H9 (cell line): ENCODE measurements at regions not wholly inside any gene's neighbourhood (a gene's known extent, or its start where the extent isn't known, plus 50 kb on each side); places are given as distances from the start of the nearest gene placed in this dataset.

ENCODE experiments used
- DNase-seq: peaks from one replicate; pipeline ENCODE4 v3.0.0-alpha.2; 2017
- H2AFZ ChIP-seq: one replicate; pipeline ENCODE4 v1.6.1; 2013; ENCODE audit warnings: mild to moderate bottlenecking, low read length, control low read depth, moderate library complexity
- H2AK5ac ChIP-seq: 2 replicates; pipeline ENCODE4 v1.6.1; 2013; ENCODE audit warnings: low read length, control low read depth, mixed read lengths; ENCODE audit not compliant: insufficient read length
- H2BK120ac ChIP-seq: one replicate; pipeline ENCODE4 v1.6.1; 2013; ENCODE audit warnings: low read depth, mild to moderate bottlenecking, low read length, control low read depth, inconsistent platforms; ENCODE audit not compliant: poor library complexity, severe bottlenecking
- H2BK12ac ChIP-seq: 2 replicates; pipeline ENCODE4 v1.6.1; 2013; ENCODE audit warnings: low read length, control low read depth, mixed read lengths, low read depth; ENCODE audit not compliant: insufficient read length
- H2BK15ac ChIP-seq: 2 replicates; pipeline ENCODE4 v1.6.1; 2013; ENCODE audit warnings: low read depth, low read length, control low read depth
- H2BK20ac ChIP-seq: one replicate; pipeline ENCODE4 v1.6.1; 2013; ENCODE audit warnings: low read depth, mild to moderate bottlenecking, low read length, control low read depth, inconsistent platforms; ENCODE audit not compliant: poor library complexity, severe bottlenecking
- H2BK5ac ChIP-seq: 2 replicates; pipeline ENCODE4 v1.6.1; 2013; ENCODE audit warnings: low read length, control low read depth, mixed read lengths; ENCODE audit not compliant: insufficient read length
- H3K14ac ChIP-seq: 2 replicates; pipeline ENCODE4 v1.6.1; 2013; ENCODE audit warnings: low read length, control low read depth; ENCODE audit not compliant: insufficient read depth
- H3K18ac ChIP-seq: 2 replicates; pipeline ENCODE4 v1.6.1; 2013; ENCODE audit warnings: low read depth, mild to moderate bottlenecking, mixed read lengths, low read length, control low read depth; ENCODE audit not compliant: insufficient read length
- H3K23ac ChIP-seq: 2 replicates; pipeline ENCODE4 v1.6.1; 2013; ENCODE audit warnings: low read length, control low read depth, mixed read lengths, low read depth; ENCODE audit not compliant: insufficient read length
- H3K23me2 ChIP-seq: 2 replicates; pipeline ENCODE4 v1.6.1; 2013; ENCODE audit warnings: low read depth, mild to moderate bottlenecking, mixed read lengths, low read length, control low read depth; ENCODE audit not compliant: insufficient read length, poor library complexity, severe bottlenecking
- H3K27ac ChIP-seq: 2 replicates; pipeline ENCODE4 v1.5.1; 2013; ENCODE audit warnings: low read length, control low read depth, mixed read lengths, low read depth; ENCODE audit not compliant: insufficient read length
- H3K27me3 ChIP-seq: 2 replicates; pipeline ENCODE4 v1.6.1; 2013; ENCODE audit warnings: low read length, control low read depth, inconsistent platforms; ENCODE audit not compliant: insufficient read depth
- H3K4ac ChIP-seq: 2 replicates; pipeline ENCODE4 v1.6.1; 2013; ENCODE audit warnings: low read depth, mild to moderate bottlenecking, control low read depth, inconsistent platforms, low read length, moderate library complexity
- H3K4me1 ChIP-seq: 2 replicates; pipeline ENCODE4 v1.6.1; 2013; ENCODE audit warnings: low read length, control low read depth, inconsistent platforms; ENCODE audit not compliant: insufficient read depth
- H3K4me2 ChIP-seq: 2 replicates; pipeline ENCODE4 v1.6.1; 2013; ENCODE audit warnings: low read length, control low read depth, mixed read lengths; ENCODE audit not compliant: insufficient read length, insufficient read depth
- H3K56ac ChIP-seq: 2 replicates; pipeline ENCODE4 v1.6.1; 2013; ENCODE audit warnings: low read depth, mild to moderate bottlenecking, mixed read lengths, low read length, control low read depth; ENCODE audit not compliant: insufficient read length
- H3K79me1 ChIP-seq: 2 replicates; pipeline ENCODE4 v1.6.1; 2013; ENCODE audit warnings: low read depth, mild to moderate bottlenecking, moderate library complexity, low read length, control low read depth, inconsistent platforms; ENCODE audit not compliant: insufficient read depth, poor library complexity, severe bottlenecking
- H3K79me2 ChIP-seq: 2 replicates; pipeline ENCODE4 v1.6.1; 2013; ENCODE audit warnings: low read length, control low read depth, inconsistent platforms; ENCODE audit not compliant: insufficient read depth
- H3K9ac ChIP-seq: 2 replicates; pipeline ENCODE4 v1.6.1; 2013; ENCODE audit warnings: low read length, control low read depth, mixed read lengths; ENCODE audit not compliant: insufficient read length; ENCODE audit errors: extremely low read depth
- H3K9me3 ChIP-seq: one replicate; pipeline ENCODE4 v1.6.1; 2013; ENCODE audit warnings: low read depth, low read length, inconsistent platforms; ENCODE audit not compliant: control insufficient read depth
- H3T11ph ChIP-seq: one replicate; pipeline ENCODE4 v1.6.1; 2013; ENCODE audit warnings: mild to moderate bottlenecking, low read length, control low read depth, inconsistent platforms
- H4K20me1 ChIP-seq: one replicate; pipeline ENCODE4 v1.6.1; 2013; ENCODE audit not compliant: control insufficient read depth, insufficient read length, insufficient read depth
- H4K5ac ChIP-seq: 2 replicates; pipeline ENCODE4 v1.6.1; 2013; ENCODE audit warnings: low read depth, mild to moderate bottlenecking, mixed read lengths, low read length, control low read depth; ENCODE audit not compliant: insufficient read length
- H4K8ac ChIP-seq: replicated peaks from 2 replicates; pipeline ENCODE4 v1.6.1; 2013; ENCODE audit warnings: low read length, control low read depth, mixed read lengths, low read depth; ENCODE audit not compliant: insufficient read length
- H4K91ac ChIP-seq: 2 replicates; pipeline ENCODE4 v1.6.1; 2013; ENCODE audit warnings: low read depth, mild to moderate bottlenecking, moderate library complexity, mixed read lengths, low read length, control low read depth; ENCODE audit not compliant: insufficient read length
- H3K27ac Mint-ChIP-seq, 3 experiments: 2 replicates in 2 of 3; 3 replicates in 1 of 3; pipeline ENCODE4 v1.8.0; 2020 to 2021; ENCODE audit warnings: mixed read lengths in 3 of 3, mild to moderate bottlenecking in 1 of 3, moderate library complexity in 1 of 3
- H3K27me3 Mint-ChIP-seq: 2 replicates; pipeline ENCODE4 v1.8.0; 2021; ENCODE audit warnings: low read depth, mild to moderate bottlenecking, moderate library complexity, mixed read lengths
- H3K36me3 Mint-ChIP-seq, 3 experiments: 2 replicates in 2 of 3; 3 replicates in 1 of 3; pipeline ENCODE4 v1.8.0; 2020 to 2021; ENCODE audit warnings: low read depth in 3 of 3, mixed read lengths in 3 of 3; ENCODE audit not compliant: insufficient read depth in 1 of 3
- H3K4me1 Mint-ChIP-seq, 2 experiments: 2 replicates each; pipeline ENCODE4 v1.8.0; 2020; ENCODE audit warnings: mixed read lengths in 2 of 2
- H3K4me3 Mint-ChIP-seq, 2 experiments: 2 replicates in 1 of 2; 3 replicates in 1 of 2; pipeline ENCODE4 v1.8.0; 2020 to 2021; ENCODE audit warnings: mild to moderate bottlenecking in 2 of 2, mixed read lengths in 2 of 2, moderate library complexity in 1 of 2
- H3K9me3 Mint-ChIP-seq, 2 experiments: 2 replicates in 1 of 2; 3 replicates in 1 of 2; pipeline ENCODE4 v1.8.0; 2020; ENCODE audit warnings: mild to moderate bottlenecking in 2 of 2, mixed read lengths in 2 of 2, moderate library complexity in 1 of 2
- WGBS: extraction: QIAGEN DNeasy Blood & Tissue Kit; methylation state at CpG from one replicate; pipeline ENCODE4 v1.1.7; 2013; ENCODE audit warnings: missing lambda C conversion rate, low lambda C conversion rate, mixed read lengths; ENCODE audit not compliant: insufficient read length; ENCODE audit errors: extremely low coverage; 5-methylcytosine and 5-hydroxymethylcytosine counted together
- TF ChIP-seq, protein P1 (sequence below): fragments of 200-600 bp; sonication (generic); conservative IDR thresholded peaks from 3 replicates; pipeline ENCODE4 v1.8.0; 2021; ENCODE audit warnings: antibody characterized with exemption, mild to moderate bottlenecking

DNA sequence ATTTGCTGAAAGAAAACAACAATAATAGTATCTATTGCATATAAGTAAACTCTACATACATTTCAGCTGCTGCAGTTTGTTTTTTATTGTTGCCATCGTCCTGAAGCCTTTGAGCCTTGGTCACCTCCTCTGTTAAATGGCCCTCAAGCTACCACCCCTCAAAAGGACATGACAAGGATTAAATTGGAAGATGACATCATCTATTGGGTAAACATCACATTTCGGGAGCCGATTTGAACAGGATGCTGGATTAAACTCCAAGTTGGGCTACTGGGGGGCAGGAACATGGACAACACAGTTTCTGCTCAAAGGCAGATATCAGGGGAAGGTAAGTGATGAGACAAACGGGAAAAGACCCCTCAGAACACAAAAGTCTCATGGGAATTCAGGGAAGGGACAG is 92.3 kb upstream of the ATP2B2 start:
- Histone ChIP-seq H3K18ac (no peak overlapping the region), H4K5ac (no peak overlapping the region), H3K27me3 (no peaks in the 10 kb centered on the region), H3K79me1 (no peaks in the 10 kb centered on the region), H3T11ph (no peak overlapping the region), H2BK120ac (no peak overlapping the region), H3K56ac (no peak overlapping the region), H2BK12ac (no peak overlapping the region), H4K91ac (no peak overlapping the region), H3K4ac (no peak overlapping the region), H3K4me2 (no peak overlapping the region), H3K4me1 (no peaks in the 10 kb centered on the region), H2BK20ac (no peak overlapping the region), H2BK15ac (no peak overlapping the region), H2AFZ (no peak overlapping the region), H3K79me2 (no peaks in the 10 kb centered on the region), H3K9ac (no peak overlapping the region), H4K20me1 (no peaks in the 10 kb centered on the region), H2BK5ac (no peak overlapping the region), H3K27ac (no peak overlapping the region), H3K23me2 (no peaks in the 10 kb centered on the region), H3K23ac (no peak overlapping the region), H3K14ac (no peak overlapping the region), H3K9me3 (no peaks in the 10 kb centered on the region), H4K8ac (no peak overlapping the region), H2AK5ac (no peak overlapping the region)
- no CpG with 5 or more reads among the region's 4 CpGs for WGBS
- peaks cover 3% of the 10 kb centered on the region for H3K27me3 Mint-ChIP-seq
- H3K36me3 Mint-ChIP-seq = no peaks in the 10 kb centered on the region
- no peak overlapping the region for H3K27ac Mint-ChIP-seq
- DNase-seq = no peak
- H3K9me3 Mint-ChIP-seq = no peaks in the 10 kb centered on the region
- H3K4me3 Mint-ChIP-seq = no peak overlapping the region
- TF ChIP-seq, protein P1, sequence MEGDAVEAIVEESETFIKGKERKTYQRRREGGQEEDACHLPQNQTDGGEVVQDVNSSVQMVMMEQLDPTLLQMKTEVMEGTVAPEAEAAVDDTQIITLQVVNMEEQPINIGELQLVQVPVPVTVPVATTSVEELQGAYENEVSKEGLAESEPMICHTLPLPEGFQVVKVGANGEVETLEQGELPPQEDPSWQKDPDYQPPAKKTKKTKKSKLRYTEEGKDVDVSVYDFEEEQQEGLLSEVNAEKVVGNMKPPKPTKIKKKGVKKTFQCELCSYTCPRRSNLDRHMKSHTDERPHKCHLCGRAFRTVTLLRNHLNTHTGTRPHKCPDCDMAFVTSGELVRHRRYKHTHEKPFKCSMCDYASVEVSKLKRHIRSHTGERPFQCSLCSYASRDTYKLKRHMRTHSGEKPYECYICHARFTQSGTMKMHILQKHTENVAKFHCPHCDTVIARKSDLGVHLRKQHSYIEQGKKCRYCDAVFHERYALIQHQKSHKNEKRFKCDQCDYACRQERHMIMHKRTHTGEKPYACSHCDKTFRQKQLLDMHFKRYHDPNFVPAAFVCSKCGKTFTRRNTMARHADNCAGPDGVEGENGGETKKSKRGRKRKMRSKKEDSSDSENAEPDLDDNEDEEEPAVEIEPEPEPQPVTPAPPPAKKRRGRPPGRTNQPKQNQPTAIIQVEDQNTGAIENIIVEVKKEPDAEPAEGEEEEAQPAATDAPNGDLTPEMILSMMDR = no peak
- H3K4me1 Mint-ChIP-seq = peaks cover 12 to 15% of the 10 kb centered on the region in 2 experiments
